Mesendoderm (in vitro differentiated cells): ENCODE measurements at regions not wholly inside any gene's neighbourhood (a gene's known extent, or its start where the extent isn't known, plus 50 kb on each side); places are given as distances from the start of the nearest gene placed in this dataset. TPM values are rescaled to one million over a fixed set of nuclear protein-coding genes. Genes with fewer than 3 reads are reported as not detected.

Source experiments
- DNase-seq: peaks from one replicate; pipeline ENCODE4 v3.0.0; 2013
- H2AK5ac ChIP-seq: 2 replicates; pipeline ENCODE4 v1.6.1; 2013; ENCODE audit warnings: low read length, inconsistent platforms
- H2BK120ac ChIP-seq: 2 replicates; pipeline ENCODE4 v1.6.1; 2013; ENCODE audit warnings: low read depth, mild to moderate bottlenecking, low read length, moderate library complexity, mixed read lengths
- H2BK15ac ChIP-seq: replicated peaks from 2 replicates; pipeline ENCODE4 v1.6.1; 2013; ENCODE audit warnings: low read depth, mild to moderate bottlenecking, moderate library complexity
- H2BK5ac ChIP-seq: 2 replicates; pipeline ENCODE4 v1.6.1; 2013; ENCODE audit warnings: low read length, inconsistent platforms
- H3K18ac ChIP-seq: 2 replicates; pipeline ENCODE4 v1.6.1; 2013; ENCODE audit warnings: mild to moderate bottlenecking, low read length, mixed read lengths
- H3K23ac ChIP-seq: one replicate; pipeline ENCODE4 v1.6.1; 2013; ENCODE audit warnings: low read length
- H3K27ac ChIP-seq: 2 replicates; pipeline ENCODE4 v1.5.1; 2013; ENCODE audit warnings: low read depth, mild to moderate bottlenecking, inconsistent platforms, low read length, moderate library complexity
- H3K27me3 ChIP-seq: 2 replicates; pipeline ENCODE4 v1.6.1; 2013; ENCODE audit warnings: low read length, control low read depth, mild to moderate bottlenecking, inconsistent platforms; ENCODE audit not compliant: insufficient read depth, poor library complexity
- H3K36me3 ChIP-seq: 2 replicates; pipeline ENCODE4 v1.6.1; 2013; ENCODE audit warnings: low read length, inconsistent platforms; ENCODE audit not compliant: control insufficient read depth, insufficient read depth
- H3K4ac ChIP-seq: one replicate; pipeline ENCODE4 v1.6.1; 2013; ENCODE audit warnings: low read depth, mild to moderate bottlenecking, low read length, moderate library complexity
- H3K4me1 ChIP-seq: 2 replicates; pipeline ENCODE4 v1.6.1; 2013; ENCODE audit warnings: low read depth, low read length, inconsistent platforms; ENCODE audit not compliant: control insufficient read depth
- H3K4me2 ChIP-seq: 2 replicates; pipeline ENCODE4 v1.6.1; 2013; ENCODE audit warnings: low read length
- H3K4me3 ChIP-seq: 2 replicates; pipeline ENCODE4 v1.5.1; 2013; ENCODE audit warnings: mild to moderate bottlenecking, low read length
- H3K56ac ChIP-seq: one replicate; pipeline ENCODE4 v1.6.1; 2013; ENCODE audit warnings: low read length
- H3K79me1 ChIP-seq: 2 replicates; pipeline ENCODE4 v1.6.1; 2013; ENCODE audit warnings: low read length, inconsistent platforms
- H3K79me2 ChIP-seq: 2 replicates; pipeline ENCODE4 v1.6.1; 2013; ENCODE audit warnings: mild to moderate bottlenecking, low read length; ENCODE audit not compliant: control insufficient read depth, insufficient read depth
- H3K9ac ChIP-seq: 2 replicates; pipeline ENCODE4 v1.6.1; 2013; ENCODE audit warnings: low read length, inconsistent platforms
- H4K5ac ChIP-seq: one replicate; pipeline ENCODE4 v1.6.1; 2013; ENCODE audit warnings: low read length
- H4K8ac ChIP-seq: one replicate; pipeline ENCODE4 v1.6.1; 2013; ENCODE audit warnings: low read depth, mild to moderate bottlenecking, control low read depth, low read length, moderate library complexity
- WGBS: extraction: QIAGEN DNeasy Blood & Tissue Kit; methylation state at CpG from one replicate; pipeline ENCODE4 v1.1.7; 2013; ENCODE audit warnings: low lambda C conversion rate, missing lambda C conversion rate; ENCODE audit not compliant: insufficient coverage; ENCODE audit errors: extremely low coverage; 5-methylcytosine and 5-hydroxymethylcytosine counted together
- small RNA-seq: library from polyadenylated mRNA; stranded (forward); fragments of <200 nt; extraction: miRNeasy Mini kit (QIAGEN cat#:217004); gene quantifications from one replicate; pipeline ENCODE3, GENCODE V24; 2013; ENCODE audit not compliant: insufficient read depth

DNA sequence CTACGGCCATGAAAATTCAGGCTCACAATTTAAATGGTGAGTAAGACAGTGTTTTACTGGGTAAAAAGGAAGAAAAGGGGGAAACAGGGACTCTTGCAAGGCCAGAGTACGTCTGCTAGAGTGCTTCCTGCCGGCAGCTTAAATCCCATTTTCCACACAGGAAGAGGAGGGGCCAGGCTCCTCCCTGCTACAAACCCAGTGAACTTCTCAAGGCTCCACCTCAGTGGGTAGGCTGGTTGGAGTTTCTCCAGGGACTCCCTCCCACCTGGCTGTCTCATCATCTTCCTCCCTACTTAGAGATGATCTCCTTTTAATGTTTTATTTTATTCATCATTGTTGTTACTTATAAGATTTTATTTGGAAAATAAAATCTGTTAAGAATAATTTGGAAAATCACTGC is 62.6 kb upstream of the SEMA3C start:
- WGBS = no CpG with 5 or more reads among the region's 3 CpGs
- no peaks in the 10 kb centered on the region for H3K79me1 ChIP-seq
- no peak overlapping the region for H2AK5ac ChIP-seq
- DNase-seq = no peak
- no peaks in the 10 kb centered on the region for H3K27me3 ChIP-seq
- no peak overlapping the region for H3K4ac ChIP-seq
- no peak overlapping the region for H4K8ac ChIP-seq
- H3K36me3 ChIP-seq = no peaks in the 10 kb centered on the region
- H3K4me2 ChIP-seq = no peak overlapping the region
- H2BK15ac ChIP-seq = no peak overlapping the region
- H3K23ac ChIP-seq = no peak overlapping the region
- no peak overlapping the region for H3K27ac ChIP-seq
- H3K4me3 ChIP-seq = no peak overlapping the region
- H3K79me2 ChIP-seq = no peaks in the 10 kb centered on the region
- H2BK120ac ChIP-seq = no peak overlapping the region
- H3K56ac ChIP-seq = no peak overlapping the region
- no peak overlapping the region for H3K9ac ChIP-seq
- no peak overlapping the region for H2BK5ac ChIP-seq
- H3K4me1 ChIP-seq = no peaks in the 10 kb centered on the region
- H4K5ac ChIP-seq = no peak overlapping the region
- no peak overlapping the region for H3K18ac ChIP-seq

GRCh38 chr7:80977751-80978150 is 58.9 kb upstream of the SEMA3C start:
- Histone ChIP-seq H3K56ac (no peak overlapping the region), H4K5ac (no peak overlapping the region), H3K4me1 (no peaks in the 10 kb centered on the region), H4K8ac (no peak overlapping the region), H3K4me2 (no peak overlapping the region), H3K79me2 (no peaks in the 10 kb centered on the region), H3K27me3 (no peaks in the 10 kb centered on the region), H2BK120ac (no peak overlapping the region), H3K18ac (no peak overlapping the region), H3K4me3 (no peak overlapping the region), H3K23ac (no peak overlapping the region), H2AK5ac (no peak overlapping the region), H2BK5ac (no peak overlapping the region), H3K27ac (no peak overlapping the region), H3K9ac (no peak overlapping the region), H3K36me3 (no peaks in the 10 kb centered on the region), H2BK15ac (no peak overlapping the region), H3K79me1 (no peaks in the 10 kb centered on the region), H3K4ac (no peak overlapping the region)
- WGBS = no CpG with 5 or more reads among the region's 1 CpG
- DNase-seq = peak; percentile 3

GRCh38 chr7:80974396-80975358 is 55.8 kb upstream of the SEMA3C start:
- DNase-seq = no peak
- H3K4me2 ChIP-seq = no peak overlapping the region
- no peak overlapping the region for H2AK5ac ChIP-seq
- H3K27ac ChIP-seq = no peak overlapping the region
- H3K23ac ChIP-seq = no peak overlapping the region
- no peak overlapping the region for H3K4ac ChIP-seq
- no peak overlapping the region for H4K8ac ChIP-seq
- H3K18ac ChIP-seq = no peak overlapping the region
- H3K4me1 ChIP-seq = no peaks in the 10 kb centered on the region
- no peak overlapping the region for H3K9ac ChIP-seq
- no peaks in the 10 kb centered on the region for H3K79me1 ChIP-seq
- no peaks in the 10 kb centered on the region for H3K27me3 ChIP-seq
- H2BK120ac ChIP-seq = no peak overlapping the region
- no peak overlapping the region for H4K5ac ChIP-seq
- H2BK15ac ChIP-seq = no peak overlapping the region
- H3K36me3 ChIP-seq = no peaks in the 10 kb centered on the region
- H3K4me3 ChIP-seq = no peak overlapping the region
- no CpG with 5 or more reads among the region's 22 CpGs for WGBS
- no peak overlapping the region for H3K56ac ChIP-seq
- H3K79me2 ChIP-seq = no peaks in the 10 kb centered on the region
- no peak overlapping the region for H2BK5ac ChIP-seq

DNA sequence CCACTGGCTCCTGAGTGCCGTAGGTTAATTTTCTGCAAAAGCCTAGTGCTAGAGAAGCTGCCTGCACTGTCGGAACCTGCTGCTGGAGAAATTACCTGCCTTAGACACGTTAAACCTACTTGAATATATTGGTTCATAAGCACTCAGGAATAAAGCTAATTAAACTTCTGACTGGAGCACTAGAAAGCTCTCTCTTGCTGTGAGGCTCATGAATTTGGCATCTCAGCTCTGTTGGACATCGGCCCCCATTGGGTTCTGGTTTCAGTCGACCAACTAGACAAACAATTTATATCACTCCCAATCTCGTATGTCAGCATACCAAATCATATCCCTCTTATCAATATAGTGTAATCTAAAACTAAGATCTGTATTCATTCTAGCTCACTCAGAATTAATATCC is 52.4 kb upstream of the SEMA3C start:
- no peak overlapping the region for H2BK120ac ChIP-seq
- no peaks in the 10 kb centered on the region for H3K4me1 ChIP-seq
- no peak overlapping the region for H3K18ac ChIP-seq
- no peak overlapping the region for H2AK5ac ChIP-seq
- no peaks in the 10 kb centered on the region for H3K79me2 ChIP-seq
- no peak overlapping the region for H4K5ac ChIP-seq
- H2BK15ac ChIP-seq = no peak overlapping the region
- H3K4ac ChIP-seq = no peak overlapping the region
- no peak for DNase-seq
- no peaks in the 10 kb centered on the region for H3K36me3 ChIP-seq
- no peak overlapping the region for H3K27ac ChIP-seq
- no peak overlapping the region for H2BK5ac ChIP-seq
- WGBS = 100% methylated on average over 1 of the region's 6 CpGs
- H3K23ac ChIP-seq = no peak overlapping the region
- no peak overlapping the region for H3K4me2 ChIP-seq
- H3K27me3 ChIP-seq = no peaks in the 10 kb centered on the region
- no peaks in the 10 kb centered on the region for H3K79me1 ChIP-seq
- H4K8ac ChIP-seq = no peak overlapping the region
- H3K4me3 ChIP-seq = no peak overlapping the region
- no peak overlapping the region for H3K56ac ChIP-seq
- H3K9ac ChIP-seq = no peak overlapping the region

Small RNA genes in the stretch of these regions (small RNA-seq; reads per million reads assigned to genes)
- not detected for gene AC004866.1
